ENCODE measurements at regions not wholly inside any gene's neighbourhood (a gene's known extent, or its start where the extent isn't known, plus 50 kb on each side); places are given as distances from the start of the nearest gene placed in this dataset.

GRCh38 chr4:13986548-13986947 lies 359.0 kb upstream of the BOD1L1 start:
- 91% methylated on average over 4 of the region's 4 CpGs for WGBS (ENCODE audit: insufficient coverage)
- Histone ChIP-seq H3K27ac (ENCODE audit: low read length) (no peak overlapping the region), H3K9me3 (ENCODE audit: control insufficient read depth, insufficient read depth, low read length) (no peaks in the 10 kb centered on the region), H3K4me3 (ENCODE audit: low read length) (no peak overlapping the region), H3K27me3 (ENCODE audit: control insufficient read depth, insufficient read depth, low read length) (no peaks in the 10 kb centered on the region), H3K4me1 (ENCODE audit: control insufficient read depth, insufficient read depth, low read length) (peaks cover 4% of the 10 kb centered on the region), H3K36me3 (ENCODE audit: control insufficient read depth, insufficient read depth, low read length) (no peaks in the 10 kb centered on the region)
- no peaks in the 10 kb centered on the region for H3K36me3 Mint-ChIP-seq
- intact Hi-C loops (cut with micrococcal nuclease) = no loop called here
- no peak for DNase-seq
- no peak overlapping the region for H3K27ac Mint-ChIP-seq
- H3K9me3 Mint-ChIP-seq = no peaks in the 10 kb centered on the region
- no peak overlapping the region for H3K4me3 Mint-ChIP-seq
- TF ChIP-seq, protein P1, sequence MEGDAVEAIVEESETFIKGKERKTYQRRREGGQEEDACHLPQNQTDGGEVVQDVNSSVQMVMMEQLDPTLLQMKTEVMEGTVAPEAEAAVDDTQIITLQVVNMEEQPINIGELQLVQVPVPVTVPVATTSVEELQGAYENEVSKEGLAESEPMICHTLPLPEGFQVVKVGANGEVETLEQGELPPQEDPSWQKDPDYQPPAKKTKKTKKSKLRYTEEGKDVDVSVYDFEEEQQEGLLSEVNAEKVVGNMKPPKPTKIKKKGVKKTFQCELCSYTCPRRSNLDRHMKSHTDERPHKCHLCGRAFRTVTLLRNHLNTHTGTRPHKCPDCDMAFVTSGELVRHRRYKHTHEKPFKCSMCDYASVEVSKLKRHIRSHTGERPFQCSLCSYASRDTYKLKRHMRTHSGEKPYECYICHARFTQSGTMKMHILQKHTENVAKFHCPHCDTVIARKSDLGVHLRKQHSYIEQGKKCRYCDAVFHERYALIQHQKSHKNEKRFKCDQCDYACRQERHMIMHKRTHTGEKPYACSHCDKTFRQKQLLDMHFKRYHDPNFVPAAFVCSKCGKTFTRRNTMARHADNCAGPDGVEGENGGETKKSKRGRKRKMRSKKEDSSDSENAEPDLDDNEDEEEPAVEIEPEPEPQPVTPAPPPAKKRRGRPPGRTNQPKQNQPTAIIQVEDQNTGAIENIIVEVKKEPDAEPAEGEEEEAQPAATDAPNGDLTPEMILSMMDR (IDR thresholded peaks at IDR 0.05) = no peak
- no peak for ATAC-seq
- H3K27me3 Mint-ChIP-seq (ENCODE audit: low read depth in 2 of 2) = peaks cover 0 to 6% of the 10 kb centered on the region in 2 donors
- H3K4me1 Mint-ChIP-seq = peaks cover 5 to 9% of the 10 kb centered on the region in 2 donors

- H3K27ac ChIP-seq (ENCODE audit: low read length) = no peak overlapping the region
- H3K9me3 ChIP-seq (ENCODE audit: control insufficient read depth, insufficient read depth, low read length) = no peaks in the 10 kb centered on the region
- Mint-ChIP-seq H3K9me3 (no peaks in the 10 kb centered on the region), H3K36me3 (no peaks in the 10 kb centered on the region), H3K27me3 (ENCODE audit: low read depth in 2 of 2) (peaks cover 0 to 5% of the 10 kb centered on the region in 2 donors), H3K27ac (no peak overlapping the region), H3K4me1 (no peaks in the 10 kb centered on the region), H3K4me3 (no peak overlapping the region)
- no peaks in the 10 kb centered on the region for H3K4me1 ChIP-seq (ENCODE audit: control insufficient read depth, insufficient read depth, low read length)
- intact Hi-C loops (cut with micrococcal nuclease) = no loop called here
- ATAC-seq = no peak
- no peak for DNase-seq
- H3K4me3 ChIP-seq (ENCODE audit: low read length) = no peak overlapping the region
- no peaks in the 10 kb centered on the region for H3K27me3 ChIP-seq (ENCODE audit: control insufficient read depth, insufficient read depth, low read length)
- TF ChIP-seq, protein P1 (IDR thresholded peaks at IDR 0.05) = no peak
- H3K36me3 ChIP-seq (ENCODE audit: control insufficient read depth, insufficient read depth, low read length) = no peaks in the 10 kb centered on the region
- 91% methylated on average over 9 of the region's 11 CpGs for WGBS (ENCODE audit: insufficient coverage)
Observed at GRCh38 chr4:13988353-13989305, 361.1 kb upstream of the BOD1L1 start.

DNA sequence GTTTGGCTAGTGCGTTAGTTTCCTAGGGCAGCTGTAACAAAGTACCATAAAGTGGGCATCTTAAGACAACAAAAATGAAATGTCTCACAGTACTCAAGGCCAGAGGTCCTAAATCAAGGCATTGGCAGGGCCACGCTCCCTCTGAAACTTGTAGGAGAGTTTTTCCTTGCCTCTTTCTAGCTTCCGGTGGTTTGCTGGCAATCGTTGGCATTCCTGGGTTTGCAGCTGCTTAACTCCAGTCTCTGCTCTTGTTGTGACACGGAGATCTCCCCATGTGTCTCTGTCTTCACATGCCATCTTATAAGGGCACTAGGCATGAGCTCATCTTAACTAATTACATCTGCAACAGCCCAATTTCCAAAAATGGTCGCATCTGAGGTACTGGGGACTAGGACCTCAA lies 362.0 kb upstream of the BOD1L1 start:
- no peak overlapping the region for H3K27ac Mint-ChIP-seq
- no peaks in the 10 kb centered on the region for H3K9me3 Mint-ChIP-seq
- no peaks in the 10 kb centered on the region for H3K36me3 Mint-ChIP-seq
- Histone ChIP-seq H3K36me3 (ENCODE audit: control insufficient read depth, insufficient read depth, low read length) (no peaks in the 10 kb centered on the region), H3K27me3 (ENCODE audit: control insufficient read depth, insufficient read depth, low read length) (no peaks in the 10 kb centered on the region), H3K27ac (ENCODE audit: low read length) (no peak overlapping the region), H3K4me3 (ENCODE audit: low read length) (no peak overlapping the region), H3K9me3 (ENCODE audit: control insufficient read depth, insufficient read depth, low read length) (no peaks in the 10 kb centered on the region), H3K4me1 (ENCODE audit: control insufficient read depth, insufficient read depth, low read length) (no peaks in the 10 kb centered on the region)
- WGBS (ENCODE audit: insufficient coverage) = 86% methylated on average over 6 of the region's 6 CpGs
- DNase-seq (no peak), ATAC-seq (no peak)
- TF ChIP-seq, protein P1 (IDR thresholded peaks at IDR 0.05) = no peak
- no peak overlapping the region for H3K4me3 Mint-ChIP-seq
- no peaks in the 10 kb centered on the region for H3K27me3 Mint-ChIP-seq (ENCODE audit: low read depth in 2 of 2)
- H3K4me1 Mint-ChIP-seq = no peaks in the 10 kb centered on the region
- intact Hi-C loops (cut with micrococcal nuclease) = no loop called here

Data from natural killer cell (primary cell).